ENCODE measurements at regions not wholly inside any gene's neighbourhood (a gene's known extent, or its start where the extent isn't known, plus 50 kb on each side); places are given as distances from the start of the nearest gene placed in this dataset.

GRCh38 chr1:224486801-224487583 is 52.4 kb upstream of the WDR26 start:
- Mint-ChIP-seq H3K27me3 (no peaks in the 10 kb centered on the region), H3K36me3 (peaks cover 2% of the 10 kb centered on the region), H3K9me3 (peaks cover 0 to 2% (median 0%) of the 10 kb centered on the region in 3 donors), H3K4me3 (no peak overlapping the region), H3K4me1 (no peaks in the 10 kb centered on the region), H3K27ac (no peak overlapping the region)

DNA sequence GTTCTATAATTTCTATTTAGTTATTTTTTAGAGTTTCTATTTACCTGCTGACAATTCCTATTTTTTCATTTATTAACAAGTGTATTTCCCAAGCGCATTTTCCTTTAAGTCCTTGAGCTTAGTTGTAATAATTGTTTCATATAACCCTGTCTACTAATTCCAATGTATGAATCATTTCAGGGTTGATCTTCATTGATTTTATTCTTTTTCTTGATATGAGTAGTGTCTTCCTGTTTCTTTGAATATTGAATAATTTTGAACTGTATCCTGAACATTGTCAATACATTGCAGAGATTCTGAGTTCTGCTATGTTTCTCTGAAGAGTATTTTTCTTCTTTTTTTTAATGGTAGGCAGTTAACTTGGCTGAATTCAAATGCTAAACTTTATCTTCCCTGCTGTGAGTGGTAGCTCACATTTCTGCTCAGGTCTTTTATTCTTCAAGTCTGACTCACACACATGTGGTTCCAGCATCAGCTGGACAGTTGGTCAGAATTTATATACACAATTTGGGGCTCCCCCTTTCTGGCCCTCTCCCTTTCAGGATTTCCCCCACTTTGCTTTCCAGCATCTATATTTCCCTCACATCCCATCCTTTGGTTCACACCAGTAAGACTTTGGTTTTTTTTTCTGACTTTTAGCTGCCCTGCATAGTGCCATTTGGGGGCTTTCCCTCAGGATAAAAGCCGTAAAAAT is 54.4 kb upstream of the WDR26 start:
- no peaks in the 10 kb centered on the region for H3K27me3 Mint-ChIP-seq
- no peak overlapping the region for H3K4me3 Mint-ChIP-seq
- peak overlapping the region in 1 of 3 donors; percentile 49 for H3K27ac Mint-ChIP-seq
- H3K9me3 Mint-ChIP-seq: peaks cover 0 to 2% (median 0%) of the 10 kb centered on the region in 3 donors
- H3K36me3 Mint-ChIP-seq: peaks cover 2% of the 10 kb centered on the region
- no peaks in the 10 kb centered on the region for H3K4me1 Mint-ChIP-seq

- no peaks in the 10 kb centered on the region for H3K27me3 Mint-ChIP-seq
- H3K4me3 Mint-ChIP-seq: no peak overlapping the region
- peaks cover 5% of the 10 kb centered on the region for H3K36me3 Mint-ChIP-seq
- H3K4me1 Mint-ChIP-seq: no peaks in the 10 kb centered on the region
- H3K27ac Mint-ChIP-seq: peak overlapping the region in 1 of 3 donors; percentile 49
- peaks cover 0 to 2% (median 0%) of the 10 kb centered on the region in 3 donors for H3K9me3 Mint-ChIP-seq
Measured at GRCh38 chr1:224489534-224490365, 55.2 kb upstream of the WDR26 start.

- Mint-ChIP-seq H3K36me3 (peaks cover 9% of the 10 kb centered on the region), H3K27ac (no peak overlapping the region), H3K4me1 (no peaks in the 10 kb centered on the region), H3K9me3 (peaks cover 0 to 2% (median 0%) of the 10 kb centered on the region in 3 donors), H3K4me3 (no peak overlapping the region), H3K27me3 (no peaks in the 10 kb centered on the region)
Measured at GRCh38 chr1:224490549-224491537, 56.2 kb upstream of the WDR26 start.

DNA sequence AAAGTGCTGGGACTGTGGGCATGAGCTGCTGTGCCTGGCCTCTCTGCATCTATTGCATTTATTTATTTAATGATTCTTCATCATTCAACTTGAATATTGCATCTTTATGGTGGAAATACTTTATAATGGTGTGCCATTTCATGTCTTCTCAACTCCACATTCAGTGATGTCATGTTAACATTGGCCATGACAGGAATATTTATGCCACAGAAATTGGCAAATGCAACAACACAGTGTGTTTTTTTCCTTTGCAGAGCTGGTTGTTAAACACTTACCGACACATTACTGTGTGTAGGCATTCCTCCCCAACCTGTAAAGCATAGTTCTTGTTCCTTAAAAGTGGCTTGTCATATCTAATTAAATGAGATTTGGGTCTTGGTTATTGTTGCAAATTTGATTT is 57.4 kb upstream of the WDR26 start:
- Mint-ChIP-seq H3K9me3 (peaks cover 4 to 6% (median 5%) of the 10 kb centered on the region in 3 donors), H3K36me3 (peaks cover 9% of the 10 kb centered on the region), H3K4me1 (peaks cover 0 to 2% (median 0%) of the 10 kb centered on the region in 3 donors), H3K27me3 (no peaks in the 10 kb centered on the region), H3K4me3 (no peak overlapping the region), H3K27ac (no peak overlapping the region)

- H3K27ac Mint-ChIP-seq: no peak overlapping the region
- peaks cover 2 to 4% (median 4%) of the 10 kb centered on the region in 3 donors for H3K4me1 Mint-ChIP-seq
- peaks cover 9% of the 10 kb centered on the region for H3K36me3 Mint-ChIP-seq
- no peak overlapping the region for H3K4me3 Mint-ChIP-seq
- no peaks in the 10 kb centered on the region for H3K27me3 Mint-ChIP-seq
- H3K9me3 Mint-ChIP-seq: peaks cover 5 to 6% (median 6%) of the 10 kb centered on the region in 3 donors
Measured at GRCh38 chr1:224492632-224493031, 58.0 kb upstream of the WDR26 start.

DNA sequence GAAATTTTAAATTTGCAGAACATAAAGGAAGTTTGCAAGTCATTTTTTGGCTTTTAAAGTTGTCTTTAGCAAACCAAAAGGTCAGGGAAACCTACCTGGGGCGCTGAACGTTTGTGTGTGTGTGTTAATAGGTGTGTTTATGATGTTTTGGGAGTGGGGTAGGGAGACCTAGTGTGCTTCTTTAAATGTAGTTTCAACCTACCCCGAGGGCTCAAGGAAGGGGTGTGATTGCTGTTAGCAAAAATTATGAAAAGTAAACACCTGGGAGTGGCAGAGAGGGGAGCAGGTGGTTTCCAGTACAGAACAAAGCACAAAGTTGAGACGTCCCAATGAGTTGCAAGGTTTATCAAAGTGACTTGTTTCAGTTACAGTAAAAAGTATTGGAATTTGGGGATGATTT is 58.7 kb upstream of the WDR26 start:
- Mint-ChIP-seq H3K27me3 (no peaks in the 10 kb centered on the region), H3K27ac (peak overlapping the region in 1 of 3 donors; percentile 36), H3K4me1 (peaks cover 8 to 10% (median 10%) of the 10 kb centered on the region in 3 donors), H3K36me3 (peaks cover 9% of the 10 kb centered on the region), H3K4me3 (no peak overlapping the region), H3K9me3 (peaks cover 5 to 6% (median 6%) of the 10 kb centered on the region in 3 donors)

- H3K4me3 Mint-ChIP-seq: no peak overlapping the region
- peaks cover 4 to 6% (median 5%) of the 10 kb centered on the region in 3 donors for H3K9me3 Mint-ChIP-seq
Measured at GRCh38 chr1:224494343-224494742, 59.7 kb upstream of the WDR26 start.

DNA sequence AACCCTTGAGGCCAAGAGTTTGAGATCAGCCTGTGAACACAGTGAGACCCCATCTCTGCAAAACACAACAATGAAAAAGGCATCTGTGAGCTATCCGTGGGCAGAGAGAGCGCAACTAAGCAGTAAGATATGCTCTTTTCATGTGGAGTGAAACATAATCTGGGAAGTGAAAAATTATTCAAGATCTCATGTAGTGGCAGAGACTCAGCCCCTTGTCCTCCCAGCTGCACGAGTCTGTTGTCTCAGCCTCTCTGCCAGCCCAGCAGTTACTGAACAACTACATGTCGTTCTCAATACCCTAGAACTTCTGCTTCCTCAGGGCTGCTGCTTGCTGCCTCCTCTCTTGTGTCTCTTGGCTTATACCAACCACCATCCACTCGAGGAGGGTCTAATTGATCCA is 61.3 kb upstream of the WDR26 start:
- H3K9me3 Mint-ChIP-seq: peaks cover 4 to 6% (median 5%) of the 10 kb centered on the region in 3 donors
- peaks cover 7% of the 10 kb centered on the region for H3K36me3 Mint-ChIP-seq
- H3K4me3 Mint-ChIP-seq: no peak overlapping the region
- H3K27ac Mint-ChIP-seq: no peak overlapping the region
- peaks cover 12 to 16% (median 14%) of the 10 kb centered on the region in 3 donors for H3K4me1 Mint-ChIP-seq
- no peaks in the 10 kb centered on the region for H3K27me3 Mint-ChIP-seq

More at GRCh38 chr1:224494343-224494742, 59.7 kb upstream of the WDR26 start:
- Mint-ChIP-seq H3K36me3 (peaks cover 9% of the 10 kb centered on the region), H3K27ac (no peak overlapping the region), H3K27me3 (no peaks in the 10 kb centered on the region), H3K4me1 (peaks cover 12 to 16% (median 14%) of the 10 kb centered on the region in 3 donors)

- H3K4me3 Mint-ChIP-seq: peak overlapping the region in 1 of 4 donors; percentile 9
- H3K4me1 Mint-ChIP-seq: peaks cover 12 to 17% (median 14%) of the 10 kb centered on the region in 3 donors
- H3K27me3 Mint-ChIP-seq: no peaks in the 10 kb centered on the region
- no peak overlapping the region for H3K27ac Mint-ChIP-seq
- H3K9me3 Mint-ChIP-seq: peaks cover 4 to 6% (median 5%) of the 10 kb centered on the region in 3 donors
- H3K36me3 Mint-ChIP-seq: peaks cover 7% of the 10 kb centered on the region
Measured at GRCh38 chr1:224496826-224497225, 62.2 kb upstream of the WDR26 start.

DNA sequence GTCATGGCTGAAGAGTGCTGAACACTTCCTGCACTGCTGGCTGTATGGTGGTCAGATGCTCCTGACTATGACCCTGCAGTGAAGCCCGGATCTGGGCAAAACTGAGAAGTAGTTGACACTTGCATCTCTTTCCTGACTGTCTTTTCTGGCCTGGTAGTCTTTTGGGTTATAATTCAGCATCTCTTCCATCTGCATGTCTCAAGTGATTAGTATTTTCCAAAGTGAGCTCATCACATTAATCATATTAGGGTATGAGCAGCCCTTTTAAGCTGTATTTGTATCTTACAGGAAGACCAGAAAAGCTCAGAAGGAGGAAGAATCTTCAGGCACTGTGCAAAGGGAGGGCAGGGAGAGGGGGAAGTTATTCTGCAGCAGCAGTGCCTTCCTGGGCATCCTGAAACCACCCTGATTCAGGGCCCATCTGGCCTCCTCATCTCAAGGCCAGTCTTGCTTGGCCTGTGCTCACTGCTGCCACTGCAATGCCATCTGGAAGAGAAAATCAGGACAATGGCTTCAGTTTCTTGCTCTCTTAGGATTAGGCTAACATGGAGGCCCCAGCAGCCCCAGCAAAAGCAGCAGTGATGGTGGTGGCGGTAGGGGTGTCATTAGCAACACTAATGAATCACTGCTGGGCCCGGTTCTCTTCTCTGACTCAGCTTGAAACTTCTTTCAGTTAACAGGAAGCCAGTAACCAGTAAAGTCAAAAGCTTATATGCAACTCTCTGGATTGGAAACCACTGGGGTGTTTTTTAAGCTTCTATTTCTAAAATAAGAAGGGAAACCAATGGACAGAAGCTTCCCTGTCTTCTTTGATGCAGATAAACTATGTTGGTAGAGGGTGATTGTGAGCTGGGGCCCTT is 63.3 kb upstream of the WDR26 start:
- H3K36me3 Mint-ChIP-seq: peaks cover 7% of the 10 kb centered on the region
- H3K27me3 Mint-ChIP-seq: no peaks in the 10 kb centered on the region
- H3K27ac Mint-ChIP-seq: peak overlapping the region in 1 of 3 donors; percentile 10
- H3K4me1 Mint-ChIP-seq: peaks cover 12 to 21% (median 18%) of the 10 kb centered on the region in 3 donors
- peaks cover 4 to 6% (median 5%) of the 10 kb centered on the region in 3 donors for H3K9me3 Mint-ChIP-seq
- peak overlapping the region in 1 of 4 donors; percentile 9 for H3K4me3 Mint-ChIP-seq

DNA sequence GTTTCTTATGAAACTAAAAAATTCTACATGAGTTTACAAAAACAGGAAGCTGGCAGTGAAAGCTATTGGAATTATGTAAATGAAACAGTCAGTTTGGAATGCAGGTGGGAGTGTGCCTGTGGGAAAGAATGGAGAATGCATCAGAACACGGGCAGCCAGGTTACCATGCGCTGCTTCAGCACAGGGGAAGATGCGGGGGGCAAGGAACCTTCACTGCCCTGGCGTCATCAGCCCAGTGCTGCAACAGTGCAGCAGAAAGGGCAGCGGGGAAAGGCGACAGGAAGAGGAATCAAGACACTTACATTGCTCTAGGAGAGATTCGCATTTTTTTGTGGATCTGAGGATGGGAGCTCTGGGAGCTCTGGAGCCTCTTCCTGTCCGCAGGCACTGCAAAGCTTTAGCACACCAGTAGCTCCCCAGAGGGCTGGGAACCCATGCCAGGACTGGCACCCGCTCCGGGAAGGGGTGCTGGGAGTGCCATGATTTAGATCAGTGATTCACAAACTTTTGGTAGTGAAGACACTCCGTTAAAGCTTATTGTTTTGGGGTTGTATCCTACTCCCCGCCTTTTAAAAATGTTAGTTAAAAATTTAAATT is 64.1 kb upstream of the WDR26 start:
- Mint-ChIP-seq H3K27me3 (no peaks in the 10 kb centered on the region), H3K4me1 (peaks cover 12 to 24% (median 22%) of the 10 kb centered on the region in 3 donors), H3K9me3 (peaks cover 4 to 6% (median 5%) of the 10 kb centered on the region in 3 donors), H3K36me3 (peaks cover 7% of the 10 kb centered on the region), H3K4me3 (peak overlapping the region in 1 of 4 donors; percentile 9), H3K27ac (peak overlapping the region in 1 of 3 donors; percentile 10)

GRCh38 chr1:224499204-224499603 is 64.6 kb upstream of the WDR26 start:
- H3K27ac Mint-ChIP-seq: no peak overlapping the region
- peaks cover 12 to 25% (median 24%) of the 10 kb centered on the region in 3 donors for H3K4me1 Mint-ChIP-seq
- peaks cover 4 to 6% (median 5%) of the 10 kb centered on the region in 3 donors for H3K9me3 Mint-ChIP-seq
- no peaks in the 10 kb centered on the region for H3K27me3 Mint-ChIP-seq
- H3K36me3 Mint-ChIP-seq: peaks cover 7% of the 10 kb centered on the region
- H3K4me3 Mint-ChIP-seq: no peak overlapping the region

All from IgD-negative memory B cell (primary cell).